GM12891 (cell line): ENCODE measurements at regions not wholly inside any gene's neighbourhood (a gene's known extent, or its start where the extent isn't known, plus 50 kb on each side); places are given as distances from the start of the nearest gene placed in this dataset.

Experiments
- POLR2A ChIP-seq: IDR thresholded peaks from 2 replicates; pipeline ENCODE4 v1.6.1; 2011; ENCODE audit warnings: low read depth, low read length, control low read depth
- POLR2AphosphoS5 ChIP-seq: IDR thresholded peaks from 2 replicates; pipeline ENCODE4 v1.6.1; 2011; ENCODE audit warnings: low read depth, low read length, control low read depth
- SPI1 ChIP-seq: IDR thresholded peaks from 2 replicates; pipeline ENCODE4 v1.6.1; 2011; ENCODE audit warnings: low read depth, low read length, control low read depth
- TAF1 ChIP-seq: IDR thresholded peaks from 2 replicates; pipeline ENCODE4 v1.6.1; 2011; ENCODE audit warnings: low read depth, low read length, control low read depth

- no peak for TF ChIP-seq POLR2A
- TF ChIP-seq TAF1, result no peak
- TF ChIP-seq POLR2AphosphoS5, result no peak
- TF ChIP-seq SPI1, result no peak
Measured at GRCh38 chr10:47092831-47093230, 181.6 kb downstream of the PTPN20 start.
